HG03025 (cell line): ENCODE measurements at regions not wholly inside any gene's neighbourhood (a gene's known extent, or its start where the extent isn't known, plus 50 kb on each side); places are given as distances from the start of the nearest gene placed in this dataset.
"Not testable (repeated sequence)": the region's sequence is repeated elsewhere in the genome, so short reads cannot be mapped to it uniquely, and the experiment has no call there.

ENCODE experiments used
- ATAC-seq: cut with Tn5 transposase; IDR thresholded peaks from one replicate; pipeline ENCODE4 v1.9.1; 2021; ENCODE audit warnings: mild to moderate bottlenecking, moderate library complexity; ENCODE audit not compliant: unreplicated experiment, low FRiP score

- ATAC-seq, result no peak
Measured at GRCh38 chr4:189516902-189517301, 423.8 kb upstream of the FRG1 start.

GRCh38 chr4:189519186-189519585, 421.5 kb upstream of the FRG1 start:
- no peak for ATAC-seq

GRCh38 chr4:189525304-189525703, 415.4 kb upstream of the FRG1 start:
- no peak for ATAC-seq

DNA sequence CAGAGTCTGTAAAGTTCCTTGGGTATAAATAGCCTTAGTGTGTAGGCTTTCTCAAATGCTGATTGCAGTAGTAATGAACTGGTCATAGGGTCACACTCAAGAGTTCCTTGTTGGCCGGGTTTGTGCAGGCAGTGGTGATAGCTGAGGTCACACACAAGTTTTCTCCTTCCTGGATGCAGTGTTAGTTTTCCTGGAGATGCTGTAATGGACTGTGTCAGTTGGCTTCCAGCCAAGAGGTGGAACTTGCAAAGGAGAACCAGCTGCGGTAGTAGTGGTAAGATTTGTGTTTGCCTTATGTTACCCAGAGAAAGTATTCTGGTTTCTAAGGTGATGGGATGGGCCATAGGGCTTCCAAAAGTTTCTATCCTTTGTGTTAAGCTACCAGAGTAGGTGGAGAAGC, 409.8 kb upstream of the FRG1 start:
- no peak for ATAC-seq

DNA sequence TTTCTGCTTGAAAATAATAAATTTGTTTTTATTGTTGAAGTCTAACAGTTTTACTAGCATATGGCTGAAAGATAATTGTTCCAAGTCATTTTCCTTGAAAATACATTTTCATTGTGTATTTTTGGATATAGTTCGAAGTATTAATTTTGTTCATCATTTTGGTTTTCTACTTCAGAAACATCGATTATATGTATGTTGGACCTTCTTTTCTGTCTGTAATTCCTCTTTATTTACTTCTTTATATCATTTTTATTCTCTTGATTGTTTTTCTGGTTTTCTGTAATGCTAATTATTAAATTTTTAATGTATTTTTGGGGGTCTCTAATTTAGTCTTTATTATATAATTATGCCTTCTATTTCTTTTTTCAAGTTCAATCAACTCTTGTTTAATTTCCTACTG, 407.1 kb upstream of the FRG1 start:
- ATAC-seq, result no peak

GRCh38 chr4:189547559-189547958, 393.1 kb upstream of the FRG1 start:
- no peak for ATAC-seq

- no peak for ATAC-seq
Measured at GRCh38 chr4:189548484-189549125, 392.1 kb upstream of the FRG1 start.

GRCh38 chr4:189551931-189552670, 388.6 kb upstream of the FRG1 start:
- not testable (repeated sequence) for ATAC-seq

DNA sequence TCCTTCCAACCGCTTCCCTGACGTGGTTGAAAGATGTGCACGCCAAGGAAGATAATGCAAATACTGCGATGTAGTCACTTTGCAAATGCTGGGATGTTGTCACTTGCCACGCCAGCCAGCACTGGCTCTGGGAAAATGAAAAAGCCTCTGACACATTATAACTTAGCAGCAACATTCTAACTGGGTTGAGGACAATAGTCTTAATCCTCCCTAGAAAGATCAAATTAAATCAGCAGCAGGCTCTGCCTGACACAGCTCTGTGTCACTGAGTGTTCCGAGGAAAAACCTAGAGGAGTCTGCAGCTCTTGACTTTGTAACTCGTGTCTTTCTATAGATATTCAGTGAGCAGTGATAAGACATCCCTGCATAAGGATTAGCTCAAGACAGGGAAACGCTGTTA, 380.1 kb upstream of the FRG1 start:
- ATAC-seq, result not testable (repeated sequence)

GRCh38 chr4:189563751-189564150, 376.9 kb upstream of the FRG1 start:
- not testable (repeated sequence) for ATAC-seq

DNA sequence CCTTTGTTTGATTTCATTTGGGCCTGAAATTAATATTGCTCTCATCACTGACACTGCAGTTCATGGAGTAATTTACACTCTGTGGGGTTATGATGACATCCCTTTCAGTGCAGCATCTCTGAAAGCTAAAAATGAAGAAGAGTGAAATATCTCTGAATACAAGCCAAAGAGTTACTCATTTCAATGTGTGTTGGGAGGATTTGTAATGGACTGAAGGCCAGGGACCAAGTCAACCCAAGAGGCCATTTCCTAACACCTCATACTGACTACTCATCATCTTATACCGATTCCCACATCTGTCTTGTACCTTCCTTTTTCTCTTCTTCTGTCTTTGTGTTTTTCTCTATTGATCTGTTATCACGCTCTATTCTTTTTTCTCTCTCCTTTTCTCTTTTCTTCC, 374.4 kb upstream of the FRG1 start:
- not testable (repeated sequence) for ATAC-seq

- not testable (repeated sequence) for ATAC-seq
Measured at GRCh38 chr4:189566900-189567299, 373.8 kb upstream of the FRG1 start.

DNA sequence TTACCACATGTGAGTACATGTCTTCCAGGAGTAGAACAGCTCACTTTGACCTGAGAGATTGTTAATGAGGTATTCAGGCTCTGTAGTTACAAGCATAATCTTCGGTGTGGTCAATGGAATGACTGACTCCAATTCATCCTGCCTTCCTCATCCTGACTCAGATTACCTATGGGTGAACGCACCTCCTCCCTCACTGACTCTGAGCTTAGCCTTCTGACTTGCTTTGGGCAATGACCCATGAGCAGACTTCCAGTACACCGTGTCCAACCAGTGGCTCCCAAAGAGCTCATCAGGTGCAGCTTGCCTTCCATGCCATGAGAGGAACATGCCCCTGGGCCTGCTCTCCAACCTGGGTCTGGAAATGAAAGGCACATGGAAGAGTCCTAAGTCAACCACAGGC, 361.0 kb upstream of the FRG1 start:
- ATAC-seq, result not testable (repeated sequence)

- ATAC-seq, result not testable (repeated sequence)
Measured at GRCh38 chr4:189586908-189587632, 353.6 kb upstream of the FRG1 start.

DNA sequence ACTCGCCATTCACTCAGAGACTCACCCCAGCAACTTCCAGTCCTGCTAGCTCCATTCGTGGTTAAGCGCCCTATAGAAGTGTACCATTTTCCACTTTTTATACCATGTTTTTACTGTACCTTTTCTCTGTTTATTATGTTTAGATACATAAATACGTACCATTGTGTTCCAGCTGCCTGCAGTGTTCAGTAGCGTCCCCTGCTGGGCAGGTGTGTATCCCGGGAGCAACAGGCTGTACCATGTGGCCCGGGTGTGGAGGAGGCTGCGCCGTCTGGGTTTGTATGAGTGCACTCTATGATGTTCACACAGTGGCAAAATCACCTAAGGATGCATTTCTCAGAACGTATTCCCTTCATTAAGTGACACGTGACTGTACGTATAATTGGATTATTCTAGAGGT, 351.5 kb upstream of the FRG1 start:
- not testable (repeated sequence) for ATAC-seq

GRCh38 chr4:189592890-189593289, 347.8 kb upstream of the FRG1 start:
- no peak for ATAC-seq

GRCh38 chr4:189597341-189597740, 343.3 kb upstream of the FRG1 start:
- ATAC-seq, result no peak

- ATAC-seq, result no peak
Measured at GRCh38 chr4:189600264-189600663, 340.4 kb upstream of the FRG1 start.

- no peak for ATAC-seq
Measured at GRCh38 chr4:189600718-189601435, 339.8 kb upstream of the FRG1 start.

DNA sequence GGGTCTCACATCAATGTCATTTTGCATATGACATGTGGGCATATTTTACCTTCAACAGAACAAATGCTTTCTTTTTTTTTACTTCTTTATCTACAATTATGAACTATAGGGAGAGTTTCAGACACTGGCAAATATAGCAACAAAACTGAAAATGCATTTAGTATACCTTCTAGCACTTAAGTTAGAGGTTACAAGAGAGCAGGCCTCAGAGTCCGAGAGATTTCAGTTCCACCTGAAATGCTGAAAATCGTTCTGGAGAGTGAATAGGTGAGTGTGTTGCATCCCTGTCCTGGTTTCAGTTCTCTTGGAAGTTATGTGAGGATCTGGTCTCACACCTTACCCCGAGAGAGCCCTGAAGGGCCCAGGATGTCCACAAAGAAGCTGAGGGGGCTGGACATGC, 337.8 kb upstream of the FRG1 start:
- ATAC-seq, result not testable (repeated sequence)

DNA sequence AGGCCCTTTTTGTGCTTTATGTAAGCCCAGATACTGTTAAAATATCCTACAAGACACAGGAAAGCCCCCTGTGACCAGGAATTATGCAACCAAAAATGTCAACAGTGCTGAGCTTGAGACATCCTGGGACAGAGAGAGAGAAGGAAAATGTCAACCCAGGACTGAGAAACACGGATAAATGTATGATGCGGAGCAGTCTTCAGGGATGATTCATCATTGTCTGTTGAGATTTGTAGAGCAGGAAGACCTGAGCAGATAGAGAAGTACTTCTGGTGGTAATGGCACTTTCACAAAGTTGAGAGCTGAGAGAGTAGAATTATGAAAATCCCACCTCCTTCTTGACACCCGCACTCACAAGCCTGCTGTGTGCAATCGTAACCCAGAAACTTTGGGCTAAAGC, 330.1 kb upstream of the FRG1 start:
- not testable (repeated sequence) for ATAC-seq
